Caco-2 (cell line): ENCODE measurements at regions not wholly inside any gene's neighbourhood (a gene's known extent, or its start where the extent isn't known, plus 50 kb on each side); places are given as distances from the start of the nearest gene placed in this dataset.

Experiments
- BruUV-seq: library from RNA; stranded (reverse); fragments of 400-500 nt; replicated peaks from 2 replicates; lab custom pipeline; 2021; lab: Mats Ljungman, UMichigan
- CTCF ChIA-PET: fragments of 300-600 bp; sonication (Branson Sonifier 250); formaldehyde crosslinking; loops from one replicate; lab custom pipeline; 2022; ENCODE audit warnings: antibody characterized with exemption; lab: Charles Lee
- POLR2A ChIA-PET: fragments of 300-600 bp; sonication (Branson Sonifier 250); formaldehyde crosslinking; loops from one replicate; lab custom pipeline; 2022; ENCODE audit warnings: antibody characterized with exemption; lab: Charles Lee
- DNase-seq, 2 experiments: peaks; one replicate each; pipeline versions ENCODE4 v3.0.0 to v3.0.0-alpha.2; 2020 to 2022
- H3K27me3 ChIP-seq: replicated peaks from 2 replicates; pipeline ENCODE4 v1.6.0; 2011; ENCODE audit warnings: low read length; ENCODE audit not compliant: control insufficient read depth, insufficient read depth
- H3K36me3 ChIP-seq: 2 replicates; pipeline ENCODE4 v1.5.1; 2011; ENCODE audit warnings: low read length; ENCODE audit not compliant: control insufficient read depth, insufficient read depth
- H3K4me1 ChIP-seq: fragments of 250-450 bp; sonication (Bioruptor Pico); 2 replicates; pipeline ENCODE4 v1.5.1; 2020; ENCODE audit warnings: mild to moderate bottlenecking
- H3K4me3 ChIP-seq: 2 replicates; pipeline ENCODE4 v1.5.1; 2011; ENCODE audit warnings: low read depth, mild to moderate bottlenecking, control low read depth, low read length
- H3K9me3 ChIP-seq: fragments of 250-450 bp; sonication (Bioruptor Pico); 2 replicates; pipeline ENCODE4 v1.5.1; 2020; ENCODE audit warnings: mild to moderate bottlenecking, moderate library complexity
- H3K27ac Mint-ChIP-seq: one replicate; pipeline ENCODE4 v1.8.0; 2022; ENCODE audit warnings: mixed read lengths; ENCODE audit not compliant: unreplicated experiment
- H3K27me3 Mint-ChIP-seq: one replicate; pipeline ENCODE4 v1.8.0; 2022; ENCODE audit warnings: mixed read lengths; ENCODE audit not compliant: insufficient read depth, unreplicated experiment
- H3K36me3 Mint-ChIP-seq: one replicate; pipeline ENCODE4 v1.8.0; 2022; ENCODE audit warnings: mild to moderate bottlenecking, mixed read lengths; ENCODE audit not compliant: insufficient read depth, unreplicated experiment
- H3K4me1 Mint-ChIP-seq: one replicate; pipeline ENCODE4 v1.8.0; 2022; ENCODE audit warnings: low read depth, mixed read lengths; ENCODE audit not compliant: unreplicated experiment
- H3K4me3 Mint-ChIP-seq: one replicate; pipeline ENCODE4 v1.8.0; 2022; ENCODE audit warnings: mild to moderate bottlenecking, moderate library complexity, mixed read lengths; ENCODE audit not compliant: unreplicated experiment
- H3K9me3 Mint-ChIP-seq: one replicate; pipeline ENCODE4 v1.8.0; 2022; ENCODE audit warnings: mixed read lengths; ENCODE audit not compliant: unreplicated experiment
- CTCF ChIP-seq, 2 experiments: fragments of 200-600 bp in 1 of 2; IDR thresholded peaks; 1 replicate in 1 of 2; 2 replicates in 1 of 2; pipeline versions ENCODE4 v1.5.1 to v1.8.0; 2011 to 2022; ENCODE audit warnings: antibody characterized with exemption in 1 of 2, control low read depth in 1 of 2, inconsistent platforms in 1 of 2, low read depth in 1 of 2, low read length in 1 of 2, mild to moderate bottlenecking in 1 of 2, moderate library complexity in 1 of 2; ENCODE audit not compliant: insufficient read depth in 1 of 2, severe bottlenecking in 1 of 2, unreplicated experiment in 1 of 2
- intact Hi-C: fragments of 100-400 bp; cut with micrococcal nuclease; formaldehyde crosslinking; loops from one replicate; pipeline ENCODE4 v1.10.0; 2022; ENCODE audit not compliant: unreplicated experiment

DNA sequence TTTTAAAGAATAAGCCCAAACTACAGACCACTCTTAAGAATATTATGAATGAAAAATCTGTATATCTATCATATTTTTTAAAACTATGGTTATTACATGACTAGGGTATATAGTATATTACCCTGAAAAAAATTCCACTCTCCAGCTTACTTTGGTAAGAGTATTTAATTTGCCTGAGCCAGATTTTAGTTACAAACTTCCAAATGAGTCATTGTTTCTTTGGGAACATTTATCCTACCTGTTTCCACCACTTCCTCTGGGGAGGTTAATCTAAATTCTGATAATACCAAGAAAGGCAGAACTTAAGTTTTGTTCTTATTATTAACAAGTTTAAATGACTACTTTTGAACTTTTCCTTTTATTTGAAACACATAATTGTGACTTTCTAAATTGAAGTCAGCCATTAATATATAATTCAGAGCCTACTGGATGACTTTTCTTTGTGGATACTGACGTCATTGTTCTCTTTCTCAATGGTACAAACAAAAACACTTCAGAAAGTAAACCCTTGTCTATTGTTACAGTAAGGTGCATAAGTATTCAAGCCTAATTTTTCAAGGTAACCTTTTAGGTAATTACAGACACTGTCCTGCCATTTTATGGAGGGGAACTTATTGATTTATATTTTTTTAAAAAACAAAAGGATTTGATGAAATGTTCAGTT is 135.6 kb upstream of the TLL1 start:
- Mint-ChIP-seq H3K27me3 (no peaks in the 10 kb centered on the region), H3K36me3 (no peaks in the 10 kb centered on the region), H3K27ac (no peak overlapping the region), H3K9me3 (peaks cover 9% of the 10 kb centered on the region), H3K4me3 (no peak overlapping the region), H3K4me1 (no peaks in the 10 kb centered on the region)
- TF ChIP-seq CTCF (IDR thresholded peaks at IDR 0.05; ENCODE audit: insufficient read depth in 1 of 2, low read depth in 1 of 2, low read length in 1 of 2, severe bottlenecking in 1 of 2, unreplicated experiment in 1 of 2) = no peak
- no peaks in the 10 kb centered on the region for H3K9me3 ChIP-seq
- no TSS peak for BruUV-seq
- H3K36me3 ChIP-seq = no peaks in the 10 kb centered on the region
- POLR2A ChIA-PET = no interaction called here
- no peak for DNase-seq
- CTCF ChIA-PET = no interaction called here
- H3K4me3 ChIP-seq = no peak overlapping the region
- H3K27me3 ChIP-seq = no peaks in the 10 kb centered on the region
- intact Hi-C loops = no loop called here
- H3K4me1 ChIP-seq = no peaks in the 10 kb centered on the region

DNA sequence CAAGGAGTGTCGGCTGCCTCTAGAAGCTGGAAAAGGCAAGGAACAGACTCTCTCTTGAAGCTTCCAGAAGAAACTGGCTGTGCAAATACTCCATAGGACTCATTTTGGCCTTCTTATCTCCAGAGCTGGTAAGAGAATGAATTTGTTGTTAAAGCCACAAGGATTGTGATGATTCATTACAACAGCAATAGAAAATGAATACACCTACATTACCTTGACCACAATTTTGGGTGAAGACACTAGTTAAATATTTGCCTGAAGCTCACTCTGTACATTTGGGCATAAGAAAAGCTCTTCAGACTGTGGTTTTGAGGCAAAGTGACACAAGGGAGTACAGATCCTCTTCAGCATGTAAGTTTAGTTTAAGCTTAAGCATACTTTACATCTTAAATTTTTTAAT is 134.5 kb upstream of the TLL1 start:
- DNase-seq = no peak
- BruUV-seq = no TSS peak
- no peak overlapping the region for H3K27ac Mint-ChIP-seq
- Histone ChIP-seq H3K4me3 (no peak overlapping the region), H3K9me3 (no peaks in the 10 kb centered on the region), H3K36me3 (no peaks in the 10 kb centered on the region), H3K27me3 (no peaks in the 10 kb centered on the region), H3K4me1 (no peaks in the 10 kb centered on the region)
- peaks cover 9% of the 10 kb centered on the region for H3K9me3 Mint-ChIP-seq
- POLR2A ChIA-PET = no interaction called here
- no peaks in the 10 kb centered on the region for H3K4me1 Mint-ChIP-seq
- no peaks in the 10 kb centered on the region for H3K27me3 Mint-ChIP-seq
- intact Hi-C loops = no loop called here
- TF ChIP-seq CTCF (IDR thresholded peaks at IDR 0.05; ENCODE audit: insufficient read depth in 1 of 2, low read depth in 1 of 2, low read length in 1 of 2, severe bottlenecking in 1 of 2, unreplicated experiment in 1 of 2) = no peak
- CTCF ChIA-PET = no interaction called here
- H3K36me3 Mint-ChIP-seq = no peaks in the 10 kb centered on the region
- no peak overlapping the region for H3K4me3 Mint-ChIP-seq

DNA sequence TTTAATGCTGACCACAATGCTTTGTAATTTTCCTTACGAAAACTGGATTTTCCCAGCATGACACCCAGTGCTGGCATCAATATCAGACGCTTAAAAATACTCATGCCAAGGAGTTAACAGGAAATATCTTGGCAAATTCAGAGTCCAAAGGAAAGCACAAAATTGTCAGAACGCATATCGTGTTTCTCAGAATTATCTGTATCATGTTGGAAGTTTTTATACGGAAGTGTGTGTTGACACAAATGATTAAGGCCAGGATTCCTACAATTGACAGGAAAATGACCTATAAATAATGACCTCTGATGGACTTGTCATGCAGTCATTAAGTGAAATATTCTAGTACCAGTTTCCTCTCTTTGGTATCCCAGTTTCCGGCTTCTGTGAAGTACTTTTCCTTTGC is 132.1 kb upstream of the TLL1 start:
- Mint-ChIP-seq H3K9me3 (peaks cover 9% of the 10 kb centered on the region), H3K4me3 (no peak overlapping the region), H3K4me1 (no peaks in the 10 kb centered on the region), H3K36me3 (no peaks in the 10 kb centered on the region), H3K27me3 (no peaks in the 10 kb centered on the region), H3K27ac (no peak overlapping the region)
- ChIA-PET POLR2A (no interaction called here), CTCF (no interaction called here)
- intact Hi-C loops = no loop called here
- no peaks in the 10 kb centered on the region for H3K4me1 ChIP-seq
- no peaks in the 10 kb centered on the region for H3K36me3 ChIP-seq
- no peak overlapping the region for H3K4me3 ChIP-seq
- H3K27me3 ChIP-seq = no peaks in the 10 kb centered on the region
- TF ChIP-seq CTCF (IDR thresholded peaks at IDR 0.05; ENCODE audit: insufficient read depth in 1 of 2, low read depth in 1 of 2, low read length in 1 of 2, severe bottlenecking in 1 of 2, unreplicated experiment in 1 of 2) = no peak
- DNase-seq = no peak
- no peaks in the 10 kb centered on the region for H3K9me3 ChIP-seq
- BruUV-seq = no TSS peak
